Gastroesophageal sphincter (tissue), 4 donors: ENCODE measurements at regions not wholly inside any gene's neighbourhood (a gene's known extent, or its start where the extent isn't known, plus 50 kb on each side); places are given as distances from the start of the nearest gene placed in this dataset.

Experiments used
- ATAC-seq: fragments of 150-250 bp; one replicate; pipeline ENCODE4 v1.9.1; 2016; ENCODE audit warnings: mild to moderate bottlenecking, moderate library complexity
- H3K27ac ChIP-seq, 4 donors: fragments of 200-600 bp; sonication (generic) in 3 of 4; 1 replicate in 3 of 4; 2 replicates in 1 of 4; pipeline ENCODE4 v1.5.1; 2016 to 2019
- H3K27me3 ChIP-seq: fragments of 200-600 bp; sonication (generic); one replicate; pipeline ENCODE4 v1.5.1; 2019
- H3K36me3 ChIP-seq, 2 donors: fragments of 200-600 bp; sonication (generic); one replicate each; pipeline ENCODE4 v1.5.1; 2019; ENCODE audit warnings: control low read depth in 1 of 2
- H3K4me1 ChIP-seq, 3 donors: fragments of 200-600 bp; sonication (generic); 1 replicate in 2 of 3; 2 replicates in 1 of 3; pipeline ENCODE4 v1.5.1; 2016 to 2019; ENCODE audit warnings: control low read depth in 2 of 3
- H3K4me3 ChIP-seq, 2 donors: fragments of 200-600 bp; sonication (generic); one replicate each; pipeline ENCODE4 v1.5.1; 2019; ENCODE audit warnings: mild to moderate bottlenecking in 1 of 2, moderate library complexity in 1 of 2
- H3K9me3 ChIP-seq, 3 donors: fragments of 200-600 bp; sonication (generic); one replicate each; pipeline ENCODE4 v1.5.1; 2017 to 2019; ENCODE audit warnings: control low read depth in 2 of 3
- CTCF ChIP-seq, 4 experiments: fragments of 200-600 bp in 2 of 4; fragments of 450-650 bp in 2 of 4; sonication (generic) in 1 of 4; IDR thresholded peaks; one replicate each; pipeline ENCODE4 v1.5.1; 2017 to 2019; ENCODE audit warnings: antibody characterized with exemption in 4 of 4, mild to moderate bottlenecking in 2 of 4, moderate library complexity in 2 of 4
- EP300 ChIP-seq: sonication (generic); formaldehyde crosslinking; IDR thresholded peaks from one replicate; pipeline ENCODE4 v1.6.1; 2017; ENCODE audit warnings: antibody characterized with exemption, mild to moderate bottlenecking
- POLR2A ChIP-seq, 2 donors: fragments of 450-650 bp; IDR thresholded peaks; one replicate each; pipeline ENCODE4 v1.6.1; 2017; ENCODE audit warnings: antibody characterized with exemption in 2 of 2, mild to moderate bottlenecking in 2 of 2, moderate library complexity in 1 of 2
- POLR2AphosphoS5 ChIP-seq: sonication (generic); formaldehyde crosslinking; IDR thresholded peaks from one replicate; pipeline ENCODE4 v1.6.1; 2017; ENCODE audit warnings: antibody characterized with exemption
- WGBS, 2 donors: methylation state at CpG; one replicate each; pipeline ENCODE4 v1.1.5; 2018; ENCODE audit warnings: low coverage in 1 of 2; 5-methylcytosine and 5-hydroxymethylcytosine counted together

- no peak overlapping the region for H3K27ac ChIP-seq
- no peak for ATAC-seq
- no peaks in the 10 kb centered on the region for H3K4me1 ChIP-seq
- no peaks in the 10 kb centered on the region for H3K36me3 ChIP-seq
- no peaks in the 10 kb centered on the region for H3K9me3 ChIP-seq
- no peak for TF ChIP-seq POLR2A (IDR thresholded peaks at IDR 0.05)
- TF ChIP-seq POLR2AphosphoS5, result no peak
- TF ChIP-seq EP300, result no peak
- TF ChIP-seq CTCF (IDR thresholded peaks at IDR 0.05), result no peak
- H3K4me3 ChIP-seq, result no peak overlapping the region
- H3K27me3 ChIP-seq, result peaks cover 6% of the 10 kb centered on the region
- 29% methylated on average over 2 of the region's 2 CpGs; no CpG with 5 or more reads in 1 of the 2 donors for WGBS, 2 donors
These were observed 311.5 kb upstream of the OR4E1 start for GRCh38 chr14:21985081-21985480.

GRCh38 chr14:21978999-21979314, 305.3 kb upstream of the OR4E1 start:
- ATAC-seq, result no peak
- no peaks in the 10 kb centered on the region for H3K9me3 ChIP-seq
- WGBS, 2 donors, result 63 to 75% methylated on average over 4 of the region's 5 CpGs
- H3K4me3 ChIP-seq, result no peak overlapping the region
- no peaks in the 10 kb centered on the region for H3K36me3 ChIP-seq
- TF ChIP-seq EP300, result no peak
- TF ChIP-seq POLR2AphosphoS5, result no peak
- no peak for TF ChIP-seq CTCF (IDR thresholded peaks at IDR 0.05)
- no peak for TF ChIP-seq POLR2A (IDR thresholded peaks at IDR 0.05)
- H3K4me1 ChIP-seq, result no peaks in the 10 kb centered on the region
- H3K27me3 ChIP-seq, result peaks cover 4% of the 10 kb centered on the region
- H3K27ac ChIP-seq, result no peak overlapping the region

GRCh38 chr14:21978184-21978998, 304.8 kb upstream of the OR4E1 start:
- TF ChIP-seq CTCF (IDR thresholded peaks at IDR 0.05) (peak; percentile 9 to 54 (median 19)), EP300 (no peak), POLR2A (IDR thresholded peaks at IDR 0.05) (no peak), POLR2AphosphoS5 (no peak)

GRCh38 chr14:21974741-21975140, 301.1 kb upstream of the OR4E1 start:
- ATAC-seq, result no peak
- no peaks in the 10 kb centered on the region for H3K36me3 ChIP-seq
- H3K9me3 ChIP-seq, result no peaks in the 10 kb centered on the region
- TF ChIP-seq EP300, result no peak
- no peak for TF ChIP-seq CTCF (IDR thresholded peaks at IDR 0.05)
- no peak for TF ChIP-seq POLR2A (IDR thresholded peaks at IDR 0.05)
- no peak for TF ChIP-seq POLR2AphosphoS5
- H3K27ac ChIP-seq, result no peak overlapping the region
- H3K4me3 ChIP-seq, result no peak overlapping the region
- 85 to 93% methylated on average over 2 of the region's 2 CpGs for WGBS, 2 donors
- H3K27me3 ChIP-seq, result peaks cover 4% of the 10 kb centered on the region
- no peaks in the 10 kb centered on the region for H3K4me1 ChIP-seq

More at GRCh38 chr14:21978184-21978998, 304.8 kb upstream of the OR4E1 start:
- no peaks in the 10 kb centered on the region for H3K36me3 ChIP-seq
- no peak overlapping the region for H3K27ac ChIP-seq
- ATAC-seq, result no peak
- WGBS, 2 donors, result 34 to 66% methylated on average over 5 to 10 of the region's 11 CpGs
- H3K4me1 ChIP-seq, result no peaks in the 10 kb centered on the region
- no peaks in the 10 kb centered on the region for H3K9me3 ChIP-seq
- H3K4me3 ChIP-seq, result no peak overlapping the region
- H3K27me3 ChIP-seq, result peaks cover 4% of the 10 kb centered on the region

GRCh38 chr14:21965042-21965441, 291.4 kb upstream of the OR4E1 start:
- Histone ChIP-seq H3K36me3 (no peaks in the 10 kb centered on the region), H3K27ac (no peak overlapping the region), H3K9me3 (no peaks in the 10 kb centered on the region), H3K4me1 (no peaks in the 10 kb centered on the region), H3K4me3 (no peak overlapping the region), H3K27me3 (no peaks in the 10 kb centered on the region)
- 29 to 75% methylated on average over 1 of the region's 1 CpG for WGBS, 2 donors
- no peak for TF ChIP-seq POLR2AphosphoS5
- no peak for TF ChIP-seq POLR2A (IDR thresholded peaks at IDR 0.05)
- TF ChIP-seq CTCF (IDR thresholded peaks at IDR 0.05), result no peak
- TF ChIP-seq EP300, result no peak
- no peak for ATAC-seq
